ENCODE measurements at regions not wholly inside any gene's neighbourhood (a gene's known extent, or its start where the extent isn't known, plus 50 kb on each side); places are given as distances from the start of the nearest gene placed in this dataset.

DNA sequence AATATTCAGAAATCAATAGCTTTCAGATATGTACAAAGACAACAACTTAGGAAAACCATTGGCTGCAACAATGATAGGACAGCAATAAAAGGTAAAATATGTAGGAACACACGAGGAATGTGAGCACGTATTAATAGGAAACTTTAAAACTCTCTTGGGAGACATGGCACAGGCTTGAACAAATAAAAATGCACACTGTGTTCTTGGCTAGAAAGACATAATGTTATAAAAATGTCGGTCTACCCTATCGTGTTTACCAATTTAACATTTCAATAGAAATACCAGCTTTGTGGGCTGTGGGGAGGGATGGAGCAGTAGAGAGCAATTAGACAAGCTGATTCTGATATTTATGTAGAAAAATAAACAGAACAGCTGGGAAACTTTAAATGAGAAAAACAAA, 69.0 kb upstream of the FAM9B start:
- no peak for TF ChIP-seq POLR2AphosphoS5 (IDR thresholded peaks at IDR 0.05; ENCODE audit: low read depth, low read length)
- TF ChIP-seq SIN3A (IDR thresholded peaks at IDR 0.05; ENCODE audit: borderline replicate concordance, insufficient read depth, low read length), result no peak
